Activated CD8-positive, alpha-beta memory T cell treated with anti-CD3 and anti-CD28 coated beads, Interleukin-2, amount 10 ng/mL, durations not matched to agents 7 days and 5 days (primary cell): ENCODE measurements at regions not wholly inside any gene's neighbourhood (a gene's known extent, or its start where the extent isn't known, plus 50 kb on each side); places are given as distances from the start of the nearest gene placed in this dataset.

Experiments
- ATAC-seq: fragments of 150-1000 bp; cut with Tn5 transposase; one replicate; pipeline ENCODE4 v1.10.0; 2021; ENCODE audit warnings: moderate library complexity
- CTCF ChIA-PET: fragments of 350-600 bp; sonication (Branson Sonifier 250); formaldehyde crosslinking; loops from one replicate; lab custom pipeline; 2021; ENCODE audit warnings: antibody characterized with exemption; lab: Charles Lee
- DNase-seq: peaks from one replicate; pipeline ENCODE4 v3.0.0-alpha.2; 2020
- H3K27ac Mint-ChIP-seq: one replicate; pipeline ENCODE4 v1.8.0; 2021; ENCODE audit warnings: mild to moderate bottlenecking, mixed read lengths
- H3K27me3 Mint-ChIP-seq: one replicate; pipeline ENCODE4 v1.8.0; 2021; ENCODE audit warnings: mixed read lengths
- H3K36me3 Mint-ChIP-seq: one replicate; pipeline ENCODE4 v1.8.0; 2021; ENCODE audit warnings: mild to moderate bottlenecking, mixed read lengths
- H3K4me1 Mint-ChIP-seq: one replicate; pipeline ENCODE4 v1.8.0; 2021; ENCODE audit warnings: mixed read lengths
- H3K4me3 Mint-ChIP-seq: one replicate; pipeline ENCODE4 v1.8.0; 2021; ENCODE audit warnings: mild to moderate bottlenecking, moderate library complexity, mixed read lengths
- H3K9me3 Mint-ChIP-seq: one replicate; pipeline ENCODE4 v1.8.0; 2022; ENCODE audit warnings: low read depth, mixed read lengths

DNA sequence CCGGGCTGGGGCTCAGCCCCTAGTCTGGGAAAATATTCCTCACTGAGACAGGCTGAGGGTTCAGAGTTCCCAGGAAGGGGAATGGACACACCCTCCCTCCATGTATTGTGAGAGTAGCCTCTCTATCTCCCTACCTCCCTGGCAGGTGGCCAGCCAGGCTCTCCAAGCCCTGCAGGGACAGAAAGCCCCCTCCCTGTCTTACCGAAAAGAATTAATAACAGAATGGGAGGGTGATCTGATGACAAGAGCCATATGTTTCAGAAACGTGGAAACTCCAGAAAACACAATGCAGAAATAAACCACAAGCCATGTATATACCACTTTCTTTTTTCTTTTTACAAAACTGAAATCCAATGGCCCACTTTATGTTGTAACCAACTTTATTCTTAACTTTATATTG lies 140.0 kb downstream of the CHST1 start:
- CTCF ChIA-PET = no interaction called here
- ATAC-seq = no peak

DNA sequence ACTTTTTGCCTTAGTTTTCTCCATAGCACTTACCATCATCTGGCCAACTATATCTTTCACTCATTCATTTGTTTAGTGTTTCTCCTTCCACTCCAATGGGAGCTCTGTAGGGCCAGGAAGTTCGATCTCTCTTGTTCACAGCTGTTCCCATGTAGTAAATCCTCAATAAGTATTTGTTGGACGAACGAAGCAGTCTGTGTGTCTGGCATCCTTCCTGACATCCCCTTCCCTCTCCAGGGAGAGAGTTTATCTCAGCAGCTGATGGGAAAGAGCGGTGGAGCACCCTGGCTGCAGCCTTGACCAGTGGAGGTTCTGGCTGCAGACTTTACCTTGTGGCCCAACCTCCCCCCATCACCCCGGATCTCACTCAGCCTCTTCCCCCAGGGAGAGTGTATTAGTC lies 141.7 kb downstream of the CHST1 start:
- H3K9me3 Mint-ChIP-seq = no peaks in the 10 kb centered on the region
- no peaks in the 10 kb centered on the region for H3K27me3 Mint-ChIP-seq
- H3K4me3 Mint-ChIP-seq = no peak overlapping the region
- no peak overlapping the region for H3K27ac Mint-ChIP-seq
- CTCF ChIA-PET = no interaction called here
- DNase-seq (no peak), ATAC-seq (no peak)
- H3K4me1 Mint-ChIP-seq = peaks cover 9% of the 10 kb centered on the region
- H3K36me3 Mint-ChIP-seq = no peaks in the 10 kb centered on the region

More for the DNA sequence above, 140.0 kb downstream of the CHST1 start:
- no peaks in the 10 kb centered on the region for H3K9me3 Mint-ChIP-seq
- H3K27ac Mint-ChIP-seq = no peak overlapping the region
- no peak for DNase-seq
- H3K27me3 Mint-ChIP-seq = no peaks in the 10 kb centered on the region
- no peak overlapping the region for H3K4me3 Mint-ChIP-seq
- peaks cover 9% of the 10 kb centered on the region for H3K4me1 Mint-ChIP-seq
- no peaks in the 10 kb centered on the region for H3K36me3 Mint-ChIP-seq

DNA sequence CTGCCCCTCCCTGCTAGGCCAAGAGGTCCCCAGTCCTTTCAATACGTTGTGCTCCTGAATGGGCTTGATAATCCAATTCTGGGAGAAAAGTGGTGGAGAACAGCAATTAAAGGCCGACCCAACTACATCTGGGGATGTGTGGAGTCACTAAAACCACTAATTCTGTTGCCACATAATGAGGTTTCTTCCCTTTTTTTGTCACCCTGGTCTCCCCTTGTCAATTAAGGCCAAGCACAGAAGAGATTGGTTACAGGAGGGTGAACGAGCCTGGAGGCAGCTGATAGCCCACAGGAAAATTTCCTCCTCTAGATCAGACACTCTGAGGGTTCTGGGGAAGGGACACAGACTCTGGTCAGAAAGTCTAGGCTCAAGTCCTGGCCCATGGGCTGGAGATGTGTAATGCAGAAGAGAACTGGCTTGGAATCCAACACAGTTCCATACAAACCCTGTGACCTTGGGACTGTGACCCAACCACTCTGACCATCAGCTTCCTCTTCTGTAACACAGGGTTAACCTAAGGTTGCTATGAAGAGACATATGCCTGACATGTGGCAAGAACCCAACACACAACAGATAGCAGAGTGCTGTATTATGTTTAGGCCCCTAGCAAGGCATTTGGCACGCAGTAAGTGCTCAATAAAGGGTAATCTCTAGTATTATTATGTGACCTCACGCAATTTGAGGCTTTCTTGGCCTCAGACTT lies 146.4 kb downstream of the CHST1 start:
- Mint-ChIP-seq H3K4me1 (no peaks in the 10 kb centered on the region), H3K9me3 (no peaks in the 10 kb centered on the region), H3K27me3 (no peaks in the 10 kb centered on the region), H3K4me3 (no peak overlapping the region), H3K27ac (no peak overlapping the region), H3K36me3 (no peaks in the 10 kb centered on the region)
- DNase-seq (no peak), ATAC-seq (no peak)
- CTCF ChIA-PET = no interaction called here

DNA sequence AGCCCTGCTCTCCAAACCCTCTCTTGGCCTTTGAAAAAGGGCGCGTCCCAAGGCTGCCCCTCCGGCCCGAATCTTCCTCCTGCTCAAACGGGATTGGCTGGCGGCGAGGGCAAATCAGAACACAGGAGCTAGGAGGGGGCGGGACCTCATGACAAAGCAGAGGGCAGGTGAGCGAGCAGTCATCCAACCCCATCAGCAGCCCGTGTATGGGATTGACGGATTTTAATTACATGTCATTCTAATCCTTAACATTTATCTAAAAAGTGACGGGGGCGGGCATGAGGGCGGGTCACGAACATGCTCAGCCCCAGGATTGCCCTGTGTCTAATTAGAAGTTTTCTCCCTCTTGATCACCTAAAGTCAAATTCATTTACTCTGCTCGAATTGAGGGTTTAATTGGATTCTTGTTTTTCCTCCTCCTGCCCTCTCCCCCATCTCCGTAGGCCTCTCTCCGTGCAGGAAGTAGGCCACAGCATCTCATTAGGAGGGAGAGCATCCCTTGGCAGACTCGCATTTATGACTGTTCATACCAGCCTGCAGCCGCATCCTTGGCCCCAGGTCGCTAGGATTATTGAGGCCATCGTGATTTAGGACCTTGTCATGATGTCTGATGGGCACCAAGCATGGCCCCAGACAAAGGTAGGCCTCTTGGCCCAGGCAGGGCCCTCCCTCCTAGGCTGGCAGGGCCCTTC lies 147.1 kb downstream of the CHST1 start:
- H3K27me3 Mint-ChIP-seq = no peaks in the 10 kb centered on the region
- DNase-seq (no peak), ATAC-seq (no peak)
- CTCF ChIA-PET = no interaction called here
- no peaks in the 10 kb centered on the region for H3K4me1 Mint-ChIP-seq
- no peaks in the 10 kb centered on the region for H3K9me3 Mint-ChIP-seq
- H3K27ac Mint-ChIP-seq = no peak overlapping the region
- H3K4me3 Mint-ChIP-seq = no peak overlapping the region
- H3K36me3 Mint-ChIP-seq = no peaks in the 10 kb centered on the region

DNA sequence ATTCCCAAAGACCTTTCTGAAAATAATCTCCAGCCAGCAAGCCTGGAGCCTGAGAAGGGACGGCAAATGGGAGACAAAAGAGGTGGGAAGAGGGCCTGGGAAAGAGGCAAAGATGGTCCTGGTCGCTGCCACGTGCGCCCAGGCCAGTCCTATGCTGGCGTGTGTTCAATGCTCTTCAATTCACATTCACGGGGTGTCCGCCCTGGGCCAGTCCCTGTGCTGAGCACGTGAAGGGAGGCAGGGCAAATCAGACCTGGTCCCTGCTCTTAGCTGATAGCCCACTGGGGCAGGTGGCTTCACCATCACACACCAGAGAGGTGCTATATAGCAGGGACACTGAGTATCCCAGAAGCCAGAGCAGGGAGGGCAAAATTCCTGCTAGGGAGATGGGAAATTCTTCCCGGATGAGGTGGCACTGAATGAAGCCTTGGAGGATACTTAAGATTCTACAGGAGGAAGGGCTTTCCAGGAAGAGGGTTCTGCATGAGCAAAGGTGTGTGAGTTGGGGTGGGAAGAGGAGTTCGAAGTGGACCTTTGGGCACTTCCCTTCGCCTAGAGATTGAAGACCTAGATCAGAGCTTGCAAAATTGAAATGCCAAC lies 148.2 kb downstream of the CHST1 start:
- no peak for ATAC-seq
- no peaks in the 10 kb centered on the region for H3K27me3 Mint-ChIP-seq
- H3K27ac Mint-ChIP-seq = no peak overlapping the region
- H3K36me3 Mint-ChIP-seq = no peaks in the 10 kb centered on the region
- H3K4me3 Mint-ChIP-seq = no peak overlapping the region
- H3K9me3 Mint-ChIP-seq = no peaks in the 10 kb centered on the region
- CTCF ChIA-PET = no interaction called here
- no peak for DNase-seq
- no peaks in the 10 kb centered on the region for H3K4me1 Mint-ChIP-seq

DNA sequence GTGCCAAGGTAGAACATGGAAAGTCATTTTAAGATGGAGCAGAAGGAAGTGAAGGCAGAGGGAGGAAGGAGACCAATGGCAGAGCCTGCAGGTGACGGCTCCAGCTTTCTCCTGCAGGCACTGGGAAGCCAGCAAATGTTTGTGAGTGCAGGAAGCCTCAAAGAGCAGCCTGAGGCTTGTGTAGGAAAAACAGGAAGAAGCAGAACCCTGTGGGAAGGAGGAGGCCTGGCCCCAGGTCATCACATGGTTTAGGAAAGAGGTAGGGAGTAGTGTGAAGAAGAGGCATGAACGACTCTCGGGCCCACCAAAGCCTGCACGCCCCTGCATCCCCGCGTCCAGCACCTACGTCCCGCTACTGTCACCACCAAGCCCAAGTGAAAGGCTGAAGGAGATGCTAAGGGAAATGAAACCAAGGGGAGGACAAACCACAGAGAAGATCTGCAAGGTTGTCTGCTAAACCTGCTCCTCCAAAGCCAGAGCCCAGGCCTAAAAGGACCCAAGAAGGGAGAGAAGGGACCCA lies 151.5 kb downstream of the CHST1 start:
- Mint-ChIP-seq H3K9me3 (no peaks in the 10 kb centered on the region), H3K27ac (no peak overlapping the region), H3K27me3 (peaks cover 7% of the 10 kb centered on the region), H3K4me3 (no peak overlapping the region), H3K36me3 (no peaks in the 10 kb centered on the region), H3K4me1 (no peaks in the 10 kb centered on the region)
- DNase-seq = no peak
- no peak for ATAC-seq
- CTCF ChIA-PET = no interaction called here

DNA sequence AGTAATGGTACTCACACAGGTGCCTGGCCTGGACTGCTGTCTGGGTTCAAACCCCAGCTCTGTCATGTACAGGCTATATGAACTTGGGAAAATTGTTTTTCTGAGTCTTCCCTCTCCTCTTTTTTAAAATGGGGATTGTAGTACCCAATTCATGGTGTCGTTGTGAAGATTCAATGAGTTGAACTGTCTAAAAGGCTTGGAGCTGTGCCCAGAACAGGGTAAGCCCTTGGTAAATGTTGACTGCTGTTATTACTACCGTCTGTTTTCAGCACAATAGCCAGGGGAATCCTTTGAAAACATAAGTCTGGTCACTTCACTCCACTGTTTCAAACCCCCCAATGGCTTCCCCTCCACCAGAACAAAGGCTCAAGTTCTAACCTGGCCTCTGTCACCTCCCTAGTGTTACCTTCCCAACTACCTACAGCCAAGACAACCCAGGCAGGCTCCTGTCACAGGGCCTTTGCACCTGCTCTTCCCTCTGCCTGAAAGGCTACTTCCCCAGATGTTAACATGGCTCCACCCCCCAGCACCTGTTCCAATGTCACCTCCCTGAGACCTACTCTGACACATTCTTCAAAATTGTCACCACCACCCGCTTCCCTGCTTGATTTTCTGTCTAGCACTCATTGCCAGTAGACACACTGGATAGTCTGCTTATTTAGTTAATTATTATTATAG lies 152.8 kb downstream of the CHST1 start:
- DNase-seq = no peak
- peaks cover 8% of the 10 kb centered on the region for H3K27me3 Mint-ChIP-seq
- H3K9me3 Mint-ChIP-seq = no peaks in the 10 kb centered on the region
- no peaks in the 10 kb centered on the region for H3K4me1 Mint-ChIP-seq
- no peak overlapping the region for H3K4me3 Mint-ChIP-seq
- no peak overlapping the region for H3K27ac Mint-ChIP-seq
- CTCF ChIA-PET = interaction anchor here (0.6 kb wide), 1 partner anchor 525 kb away, joined by 4 read pairs; no protein-coding TSS in a partner anchor
- H3K36me3 Mint-ChIP-seq = no peaks in the 10 kb centered on the region
- ATAC-seq = no peak

DNA sequence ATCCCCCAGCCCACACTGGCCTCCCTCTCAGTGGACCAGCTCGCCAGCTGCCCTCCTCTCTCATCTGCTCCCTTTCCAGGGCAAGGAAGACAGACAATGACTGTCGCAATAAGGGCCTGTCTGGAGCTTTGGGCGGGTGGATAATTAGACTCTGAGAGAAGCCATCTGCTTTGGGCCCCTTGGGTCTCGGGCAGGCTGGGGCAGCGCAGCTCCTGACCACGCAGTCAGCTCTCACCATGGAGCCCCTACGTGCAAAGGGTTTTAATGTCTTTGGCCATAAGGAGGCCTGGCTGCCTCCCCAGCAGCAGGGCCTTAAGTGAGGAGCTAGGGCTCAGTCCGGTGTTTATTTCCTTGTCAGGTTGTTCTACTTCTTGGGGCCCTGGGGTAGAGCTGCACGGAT lies 153.9 kb downstream of the CHST1 start:
- peaks cover 10% of the 10 kb centered on the region for H3K27me3 Mint-ChIP-seq
- CTCF ChIA-PET = no interaction called here
- no peak overlapping the region for H3K4me3 Mint-ChIP-seq
- no peak for DNase-seq
- no peaks in the 10 kb centered on the region for H3K4me1 Mint-ChIP-seq
- H3K27ac Mint-ChIP-seq = no peak overlapping the region
- ATAC-seq = no peak
- H3K36me3 Mint-ChIP-seq = no peaks in the 10 kb centered on the region
- no peaks in the 10 kb centered on the region for H3K9me3 Mint-ChIP-seq

DNA sequence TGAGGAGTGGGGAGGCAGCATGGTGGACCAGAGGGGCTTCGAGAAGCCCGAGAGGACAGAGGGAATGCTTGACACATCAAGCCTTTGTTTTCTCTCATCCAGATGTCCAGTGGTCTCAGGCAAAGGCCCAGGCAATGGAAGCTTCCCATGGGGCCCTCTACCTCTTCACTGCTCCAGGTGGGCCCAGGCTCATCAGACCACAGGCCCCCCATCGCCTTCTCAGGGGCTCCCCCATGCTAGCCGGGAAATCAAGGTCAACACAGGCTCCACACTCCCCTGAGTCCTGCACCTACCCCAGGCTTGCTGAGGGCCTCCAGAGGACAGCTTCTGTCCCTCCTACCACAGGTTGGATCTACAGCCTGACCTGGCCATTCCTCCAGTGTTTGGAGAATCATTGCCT lies 157.5 kb downstream of the CHST1 start:
- DNase-seq (no peak), ATAC-seq (no peak)
- H3K27me3 Mint-ChIP-seq = peaks cover 10% of the 10 kb centered on the region
- CTCF ChIA-PET = interaction anchor here (0.9 kb wide), 1 partner anchor 20 kb away, joined by 4 read pairs; no protein-coding TSS in a partner anchor
- no peak overlapping the region for H3K27ac Mint-ChIP-seq
- no peaks in the 10 kb centered on the region for H3K4me1 Mint-ChIP-seq
- H3K4me3 Mint-ChIP-seq = no peak overlapping the region
- H3K9me3 Mint-ChIP-seq = peaks cover 2% of the 10 kb centered on the region
- no peaks in the 10 kb centered on the region for H3K36me3 Mint-ChIP-seq

DNA sequence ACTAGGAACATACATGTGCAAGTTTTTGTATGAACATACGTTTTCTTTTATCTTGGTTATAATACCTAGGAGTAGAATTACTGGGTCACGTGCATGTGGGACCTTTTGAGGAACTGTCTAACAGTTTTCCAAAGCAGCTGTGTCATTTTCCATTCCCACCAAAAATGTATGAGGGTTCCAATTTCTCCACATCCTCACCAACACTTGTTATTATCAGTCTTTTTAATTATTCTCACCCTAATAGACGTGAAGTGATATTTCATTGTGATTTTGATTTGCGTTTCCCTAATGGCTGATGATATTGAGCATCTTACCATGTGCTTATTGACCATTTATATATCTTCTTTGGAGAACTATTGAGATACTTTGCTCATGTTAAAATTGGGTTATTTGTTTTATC lies 162.1 kb downstream of the CHST1 start:
- no peak for DNase-seq
- H3K4me3 Mint-ChIP-seq = no peak overlapping the region
- CTCF ChIA-PET = no interaction called here
- H3K9me3 Mint-ChIP-seq = peaks cover 2% of the 10 kb centered on the region
- H3K27me3 Mint-ChIP-seq = peaks cover 18% of the 10 kb centered on the region
- H3K36me3 Mint-ChIP-seq = no peaks in the 10 kb centered on the region
- H3K27ac Mint-ChIP-seq = no peak overlapping the region
- no peaks in the 10 kb centered on the region for H3K4me1 Mint-ChIP-seq
- no peak for ATAC-seq

DNA sequence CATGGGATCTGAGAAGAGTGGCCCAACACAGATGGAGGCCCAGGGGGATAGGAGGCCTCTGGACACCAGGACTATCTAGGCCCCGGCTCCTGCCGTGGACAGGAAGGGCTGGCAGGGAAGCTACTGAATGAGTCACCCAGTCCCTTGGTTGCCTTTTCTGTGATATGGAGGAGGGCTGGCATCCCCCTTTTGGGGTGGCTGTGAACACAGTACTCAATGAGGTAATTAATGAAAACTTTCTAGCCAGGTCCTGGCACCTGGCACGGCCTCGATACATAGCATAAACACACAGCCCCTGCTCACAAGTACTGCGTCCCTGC lies 163.2 kb downstream of the CHST1 start:
- Mint-ChIP-seq H3K36me3 (no peaks in the 10 kb centered on the region), H3K27ac (no peak overlapping the region), H3K9me3 (peaks cover 2% of the 10 kb centered on the region), H3K27me3 (peaks cover 30% of the 10 kb centered on the region), H3K4me3 (no peak overlapping the region), H3K4me1 (no peaks in the 10 kb centered on the region)
- DNase-seq (no peak), ATAC-seq (no peak)
- CTCF ChIA-PET = no interaction called here

DNA sequence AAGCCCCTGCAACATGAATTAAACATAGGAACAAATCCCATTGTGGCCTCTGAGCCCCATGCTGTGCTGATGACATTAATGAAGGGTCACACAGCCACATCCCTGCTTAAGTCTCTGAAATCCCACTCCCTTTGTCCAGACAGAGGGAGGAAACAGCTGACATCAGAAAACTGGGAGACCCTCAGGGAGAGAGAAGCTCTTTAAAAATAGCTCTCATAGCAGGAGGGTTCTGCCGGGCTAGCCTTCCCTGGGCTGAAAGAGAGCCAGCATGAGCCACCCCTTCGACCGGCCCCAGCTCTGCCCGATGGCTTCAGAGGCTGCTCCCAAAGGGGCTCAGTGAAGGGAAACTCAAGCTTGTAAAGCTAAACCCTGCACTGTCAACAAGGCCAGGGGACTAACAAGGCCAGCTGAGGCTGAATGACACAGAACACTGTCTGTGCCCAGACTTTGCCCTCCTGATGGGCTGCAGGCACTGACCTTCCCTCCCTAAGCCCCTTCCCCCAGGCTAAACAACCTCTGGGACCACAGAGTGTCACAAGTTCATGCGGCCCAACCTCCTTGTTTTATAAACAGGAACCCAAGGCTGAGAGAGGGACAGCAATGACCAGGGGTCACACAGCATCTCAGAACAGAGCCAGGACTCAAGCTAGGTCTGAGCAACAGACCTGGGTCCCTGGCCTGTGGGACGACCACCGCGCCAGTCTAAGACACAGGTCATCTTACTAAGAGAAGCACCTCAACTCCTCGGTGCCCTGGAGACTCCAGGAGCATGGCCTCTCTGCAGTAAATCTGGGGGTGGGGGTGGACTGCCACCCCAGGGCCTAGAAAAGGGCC lies 163.8 kb downstream of the CHST1 start:
- no peaks in the 10 kb centered on the region for H3K36me3 Mint-ChIP-seq
- peaks cover 2% of the 10 kb centered on the region for H3K9me3 Mint-ChIP-seq
- DNase-seq (no peak), ATAC-seq (no peak)
- no peak overlapping the region for H3K27ac Mint-ChIP-seq
- H3K4me3 Mint-ChIP-seq = no peak overlapping the region
- CTCF ChIA-PET = interaction anchor here (1.5 kb wide), 1 partner anchor 505 kb away, joined by 3 read pairs; no protein-coding TSS in a partner anchor
- peaks cover 30% of the 10 kb centered on the region for H3K27me3 Mint-ChIP-seq
- H3K4me1 Mint-ChIP-seq = no peaks in the 10 kb centered on the region

DNA sequence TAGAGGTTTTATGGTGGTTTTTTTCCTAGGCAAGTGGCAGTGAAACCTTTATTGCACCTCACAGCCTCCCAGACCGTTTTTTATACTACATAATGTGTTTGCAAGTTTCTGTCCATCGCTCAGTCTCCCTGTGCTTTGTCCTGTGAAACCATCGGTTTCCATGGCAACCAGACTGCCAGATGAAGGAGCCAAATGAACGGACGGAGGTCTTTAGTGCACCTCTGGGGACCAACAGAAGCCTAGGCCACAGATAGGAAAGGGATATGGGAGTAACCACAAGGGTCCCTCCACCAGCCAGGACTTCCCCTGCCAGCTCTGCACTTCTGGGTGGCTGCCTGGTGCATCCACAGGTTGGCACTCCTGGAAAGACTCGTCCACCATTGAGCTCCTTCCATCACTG lies 165.0 kb downstream of the CHST1 start:
- no peak overlapping the region for H3K27ac Mint-ChIP-seq
- H3K4me1 Mint-ChIP-seq = no peaks in the 10 kb centered on the region
- no peak for ATAC-seq
- peaks cover 2% of the 10 kb centered on the region for H3K9me3 Mint-ChIP-seq
- H3K27me3 Mint-ChIP-seq = peaks cover 30% of the 10 kb centered on the region
- no peaks in the 10 kb centered on the region for H3K36me3 Mint-ChIP-seq
- no peak for DNase-seq
- H3K4me3 Mint-ChIP-seq = no peak overlapping the region
- CTCF ChIA-PET = interaction anchor here (1.5 kb wide), 1 partner anchor 506 kb away, joined by 3 read pairs; no protein-coding TSS in a partner anchor
